Ovary (tissue), 7 donors: ENCODE measurements at regions not wholly inside any gene's neighbourhood (a gene's known extent, or its start where the extent isn't known, plus 50 kb on each side); places are given as distances from the start of the nearest gene placed in this dataset.

ENCODE experiments used
- DNase-seq, 5 donors: peaks; one replicate each; pipeline ENCODE4 v3.0.0-alpha.2; 2019 to 2020
- H3K27ac ChIP-seq, 2 donors: fragments of 200-600 bp; one replicate each; pipeline versions ENCODE4 v1.5.1 to v1.8.0; 2019 to 2022
- H3K27me3 ChIP-seq: fragments of 200-600 bp; one replicate; pipeline ENCODE4 v1.8.0; 2022
- H3K36me3 ChIP-seq: fragments of 200-600 bp; sonication (generic); one replicate; pipeline ENCODE4 v1.5.1; 2019
- H3K4me1 ChIP-seq: one replicate; pipeline ENCODE4 v1.8.1; 2013; ENCODE audit warnings: mild to moderate bottlenecking, moderate library complexity; ENCODE audit not compliant: insufficient read depth
- H3K4me3 ChIP-seq: fragments of 200-600 bp; sonication (generic); one replicate; pipeline ENCODE4 v1.5.1; 2017
- H3K9me3 ChIP-seq, 2 donors: fragments of 200-600 bp in 1 of 2; sonication (generic) in 1 of 2; one replicate each; pipeline versions ENCODE4 v1.5.1 to v1.8.1; 2013 to 2019; ENCODE audit warnings: mild to moderate bottlenecking in 1 of 2, moderate library complexity in 1 of 2
- EP300 ChIP-seq: sonication (generic); formaldehyde crosslinking; IDR thresholded peaks from one replicate; pipeline ENCODE4 v1.6.1; 2017; ENCODE audit warnings: antibody characterized with exemption
- POLR2A ChIP-seq: fragments of 450-650 bp; IDR thresholded peaks from one replicate; pipeline ENCODE4 v1.6.1; 2017; ENCODE audit warnings: antibody characterized with exemption, mild to moderate bottlenecking, moderate library complexity
- WGBS, 3 donors: extraction: QIAGEN DNeasy Blood & Tissue Kit in 1 of 3; methylation state at CpG; one replicate each; pipeline versions ENCODE4 v1.1.5 to v1.1.7; 2013 to 2017; 5-methylcytosine and 5-hydroxymethylcytosine counted together
- intact Hi-C, 4 donors: fragments of 100-400 bp; cut with DNase I; formaldehyde crosslinking; loops; one replicate each; pipeline versions ENCODE4 v1.11.0 to v1.15.1; 2022 to 2023
- TF ChIP-seq, protein P1 (sequence below), 3 donors: fragments of 450-650 bp in 2 of 3; fragments of 200-600 bp in 1 of 3; IDR thresholded peaks; one replicate each; pipeline versions ENCODE4 v1.5.1 to v1.8.0; 2016 to 2022; ENCODE audit warnings: antibody characterized with exemption in 3 of 3, mild to moderate bottlenecking in 1 of 3
- donor health status: DM: no; HTN: no; CAD: no; lungs with moderate emphysema.
- donor health status: DM: no; HTN: no; CAD: no.
- donor health status: Bipolar disorder and iron deficiency.
- donor health status: DM: no; HTN: no; CAD: no.
- donor health status: DM: yes; HTN: yes; CAD: no.

DNA sequence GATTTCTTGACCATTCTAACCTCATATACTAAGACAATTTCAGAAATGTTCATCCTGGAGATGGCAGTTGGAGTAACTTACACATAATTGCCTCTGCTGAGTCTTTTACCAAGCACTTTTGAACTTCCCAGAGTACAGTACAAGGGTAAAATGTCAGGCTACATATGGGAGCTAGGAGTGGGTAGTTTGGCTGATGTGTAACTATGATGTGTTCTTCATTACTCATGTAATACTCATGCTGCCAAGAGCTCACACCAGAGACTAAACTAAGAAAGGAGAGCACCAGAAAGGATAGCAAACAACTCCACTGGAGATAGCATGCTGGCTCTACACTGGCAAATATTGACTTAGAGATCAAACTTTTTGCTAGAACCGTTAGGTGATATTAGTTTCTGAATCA is 194.0 kb downstream of the PDGFRA start:
- Histone ChIP-seq H3K4me1 (peaks cover 9% of the 10 kb centered on the region), H3K27ac (no peak overlapping the region), H3K36me3 (no peaks in the 10 kb centered on the region), H3K4me3 (no peak overlapping the region), H3K27me3 (no peaks in the 10 kb centered on the region), H3K9me3 (no peaks in the 10 kb centered on the region)
- TF ChIP-seq EP300 (no peak), POLR2A (no peak)
- TF ChIP-seq, protein P1, sequence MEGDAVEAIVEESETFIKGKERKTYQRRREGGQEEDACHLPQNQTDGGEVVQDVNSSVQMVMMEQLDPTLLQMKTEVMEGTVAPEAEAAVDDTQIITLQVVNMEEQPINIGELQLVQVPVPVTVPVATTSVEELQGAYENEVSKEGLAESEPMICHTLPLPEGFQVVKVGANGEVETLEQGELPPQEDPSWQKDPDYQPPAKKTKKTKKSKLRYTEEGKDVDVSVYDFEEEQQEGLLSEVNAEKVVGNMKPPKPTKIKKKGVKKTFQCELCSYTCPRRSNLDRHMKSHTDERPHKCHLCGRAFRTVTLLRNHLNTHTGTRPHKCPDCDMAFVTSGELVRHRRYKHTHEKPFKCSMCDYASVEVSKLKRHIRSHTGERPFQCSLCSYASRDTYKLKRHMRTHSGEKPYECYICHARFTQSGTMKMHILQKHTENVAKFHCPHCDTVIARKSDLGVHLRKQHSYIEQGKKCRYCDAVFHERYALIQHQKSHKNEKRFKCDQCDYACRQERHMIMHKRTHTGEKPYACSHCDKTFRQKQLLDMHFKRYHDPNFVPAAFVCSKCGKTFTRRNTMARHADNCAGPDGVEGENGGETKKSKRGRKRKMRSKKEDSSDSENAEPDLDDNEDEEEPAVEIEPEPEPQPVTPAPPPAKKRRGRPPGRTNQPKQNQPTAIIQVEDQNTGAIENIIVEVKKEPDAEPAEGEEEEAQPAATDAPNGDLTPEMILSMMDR (IDR thresholded peaks at IDR 0.05): no peak
- DNase-seq: no peak
- intact Hi-C loops: no loop called here
- whole genome bisulfite sequencing, 3 donors: 45 to 85% (median 58%) methylated on average over 1 of the region's 1 CpG

DNA sequence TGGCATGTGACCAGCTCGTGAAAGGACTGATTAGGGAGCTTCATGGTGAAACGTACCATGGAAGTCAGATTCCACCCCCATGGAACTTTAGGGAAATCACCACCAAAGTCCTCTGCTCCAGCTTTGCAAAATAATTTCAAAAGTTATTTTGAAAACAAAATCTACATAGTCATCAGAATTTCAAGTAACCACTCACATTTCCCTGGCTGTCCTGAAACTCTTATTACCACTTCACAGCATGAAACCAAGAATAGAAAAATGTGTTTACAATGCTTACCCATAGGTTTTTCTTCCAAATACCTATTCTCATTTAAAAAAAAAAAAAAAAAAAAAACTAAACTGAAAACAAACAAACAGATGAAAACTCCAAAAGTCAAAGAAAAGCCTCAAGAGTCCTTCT is 198.7 kb downstream of the PDGFRA start:
- no peak for DNase-seq
- Histone ChIP-seq H3K4me3 (no peak overlapping the region), H3K4me1 (peaks cover 9% of the 10 kb centered on the region), H3K36me3 (no peaks in the 10 kb centered on the region), H3K27ac (no peak overlapping the region), H3K27me3 (no peaks in the 10 kb centered on the region), H3K9me3 (no peaks in the 10 kb centered on the region)
- intact Hi-C loops: no loop called here
- TF ChIP-seq, protein P1 (IDR thresholded peaks at IDR 0.05): no peak
- TF ChIP-seq POLR2A (no peak), EP300 (no peak)
- 31 to 63% (median 33%) methylated on average over 2 of the region's 2 CpGs for WGBS, 3 donors

DNA sequence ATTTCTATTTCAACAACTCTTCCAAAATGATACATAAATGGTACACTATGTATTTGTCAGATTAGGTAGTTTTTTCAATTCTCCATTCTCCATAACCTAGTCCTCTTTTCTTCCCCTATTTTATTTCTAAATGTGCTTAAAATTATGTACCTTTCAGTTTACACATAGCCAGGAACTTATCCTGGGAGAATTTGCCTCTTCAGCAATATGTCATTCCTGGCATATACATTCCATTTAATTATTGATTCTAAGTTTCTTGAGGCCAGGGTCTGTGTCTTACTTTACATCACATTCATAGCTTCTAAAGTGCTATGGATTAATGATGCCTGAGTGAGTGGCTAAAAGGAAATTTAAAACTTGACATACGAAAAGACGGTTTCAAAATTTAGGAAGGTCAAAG is 199.8 kb downstream of the PDGFRA start:
- Histone ChIP-seq H3K9me3 (no peaks in the 10 kb centered on the region), H3K27ac (no peak overlapping the region), H3K36me3 (no peaks in the 10 kb centered on the region), H3K4me3 (no peak overlapping the region), H3K27me3 (no peaks in the 10 kb centered on the region), H3K4me1 (peaks cover 6% of the 10 kb centered on the region)
- TF ChIP-seq EP300: no peak
- TF ChIP-seq POLR2A: no peak
- TF ChIP-seq, protein P1 (IDR thresholded peaks at IDR 0.05): no peak
- 41 to 88% (median 52%) methylated on average over 2 of the region's 2 CpGs for WGBS, 3 donors
- intact Hi-C loops: no loop called here
- no peak for DNase-seq

DNA sequence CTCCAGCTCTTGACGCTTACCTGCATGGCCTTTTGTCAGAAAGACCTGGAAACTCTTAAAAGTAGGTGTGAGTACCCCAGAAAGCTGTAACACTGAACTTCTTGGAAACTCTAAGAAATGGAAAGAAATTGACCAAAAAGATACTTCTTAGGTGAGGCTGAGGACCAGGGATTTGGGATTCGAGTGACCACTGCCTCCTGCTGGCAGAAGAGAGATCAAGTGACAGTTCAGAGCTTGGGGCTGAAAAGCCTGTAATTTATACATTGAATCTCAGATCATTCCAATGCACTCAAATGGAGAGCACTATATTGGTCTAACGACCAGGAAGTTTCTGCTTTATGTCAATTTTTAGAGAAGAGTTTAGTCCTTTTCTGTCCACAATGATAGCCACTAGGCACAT is 204.6 kb downstream of the PDGFRA start:
- no peaks in the 10 kb centered on the region for H3K4me1 ChIP-seq
- 73 to 79% (median 73%) methylated on average over 3 of the region's 3 CpGs for WGBS, 3 donors
- no peak overlapping the region for H3K4me3 ChIP-seq
- TF ChIP-seq, protein P1 (IDR thresholded peaks at IDR 0.05): no peak
- no peak for TF ChIP-seq EP300
- no peak for TF ChIP-seq POLR2A
- H3K27me3 ChIP-seq: no peaks in the 10 kb centered on the region
- no peak overlapping the region for H3K27ac ChIP-seq
- H3K36me3 ChIP-seq: no peaks in the 10 kb centered on the region
- intact Hi-C loops: loop anchor here in 1 of 4 donors (10.0 kb wide), 1 partner anchor 49 kb away; no protein-coding TSS in a partner anchor
- DNase-seq: no peak
- H3K9me3 ChIP-seq: no peaks in the 10 kb centered on the region
